ENCODE measurements at regions not wholly inside any gene's neighbourhood (a gene's known extent, or its start where the extent isn't known, plus 50 kb on each side); places are given as distances from the start of the nearest gene placed in this dataset.

DNA sequence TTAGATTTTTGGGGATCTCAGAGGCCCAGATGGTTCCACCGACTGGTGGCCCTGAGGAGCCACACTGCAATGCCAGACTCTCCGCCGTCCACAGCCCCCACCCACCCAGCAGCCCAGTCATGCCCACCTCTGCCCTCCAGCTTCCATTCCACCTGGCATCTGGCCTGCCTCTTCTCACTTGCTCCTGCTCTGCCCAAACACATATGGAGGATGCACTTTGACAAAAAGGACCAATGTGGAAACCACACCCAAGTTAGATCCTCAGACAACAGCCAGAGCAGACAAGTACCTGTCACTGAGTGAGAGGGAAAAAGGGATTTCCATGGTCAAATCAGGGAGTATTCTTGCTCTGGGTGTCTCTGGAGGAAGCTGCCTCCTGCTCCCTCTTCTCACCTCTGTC is 120.6 kb upstream of the NXT1 start:
- no peak for DNase-seq

DNA sequence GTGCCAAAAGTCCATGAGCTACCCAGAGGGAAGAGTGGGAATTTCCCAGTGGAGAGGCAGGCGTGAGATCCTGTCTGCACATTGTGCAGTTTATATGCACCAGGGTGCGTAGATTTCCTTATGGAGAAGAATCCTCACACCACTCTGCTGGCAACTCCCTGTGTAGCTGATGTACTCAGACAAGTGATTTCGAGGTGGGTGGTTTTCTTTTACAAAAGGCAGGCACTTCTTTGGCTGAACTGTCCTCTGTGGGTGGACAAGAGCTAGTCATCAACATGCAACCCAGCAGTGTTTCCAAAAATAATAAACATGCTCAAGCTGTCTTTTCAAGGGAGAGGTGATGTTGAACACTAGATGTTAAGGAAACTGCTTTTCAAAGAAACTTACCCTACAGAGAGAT is 121.7 kb upstream of the NXT1 start:
- no peak for DNase-seq

DNA sequence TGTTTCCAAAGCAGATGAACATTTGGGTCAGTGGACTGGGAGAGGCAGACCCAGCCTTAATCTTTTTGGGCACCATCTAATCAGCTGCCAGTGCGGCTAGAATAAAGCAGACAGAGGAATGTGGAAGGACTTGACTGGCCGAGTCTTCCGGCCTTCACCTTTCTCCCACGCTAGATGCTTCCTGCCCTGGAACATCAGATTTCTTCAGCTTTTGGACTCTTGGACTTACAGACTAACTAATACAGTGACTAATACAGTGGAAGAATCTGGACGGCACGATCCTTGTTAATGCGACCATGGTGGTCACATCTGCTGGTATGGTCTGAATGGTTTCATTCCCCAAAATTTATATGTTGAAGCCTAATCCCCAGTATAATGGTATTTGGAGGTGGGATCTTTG is 122.6 kb upstream of the NXT1 start:
- DNase-seq, result no peak

DNA sequence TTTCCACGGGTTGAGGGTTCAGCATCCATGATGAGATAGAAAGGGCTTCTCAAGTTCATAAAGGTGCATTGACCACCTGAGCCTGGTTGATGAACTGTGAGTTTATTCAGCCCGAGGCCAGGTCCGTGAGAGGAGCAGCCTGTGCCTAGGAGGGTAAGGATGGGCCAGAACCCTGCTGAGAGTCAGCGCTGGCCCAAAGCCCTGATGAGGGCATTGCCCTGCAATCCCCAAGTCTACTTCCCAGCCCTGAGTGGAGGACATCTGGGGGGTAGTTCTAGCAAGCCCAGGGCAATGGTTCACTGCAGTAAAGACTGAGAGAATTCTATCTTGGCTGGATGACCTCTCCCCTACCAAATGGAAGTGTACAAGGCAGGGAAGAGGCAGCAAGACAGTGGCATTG is 123.3 kb upstream of the NXT1 start:
- DNase-seq, result no peak

DNA sequence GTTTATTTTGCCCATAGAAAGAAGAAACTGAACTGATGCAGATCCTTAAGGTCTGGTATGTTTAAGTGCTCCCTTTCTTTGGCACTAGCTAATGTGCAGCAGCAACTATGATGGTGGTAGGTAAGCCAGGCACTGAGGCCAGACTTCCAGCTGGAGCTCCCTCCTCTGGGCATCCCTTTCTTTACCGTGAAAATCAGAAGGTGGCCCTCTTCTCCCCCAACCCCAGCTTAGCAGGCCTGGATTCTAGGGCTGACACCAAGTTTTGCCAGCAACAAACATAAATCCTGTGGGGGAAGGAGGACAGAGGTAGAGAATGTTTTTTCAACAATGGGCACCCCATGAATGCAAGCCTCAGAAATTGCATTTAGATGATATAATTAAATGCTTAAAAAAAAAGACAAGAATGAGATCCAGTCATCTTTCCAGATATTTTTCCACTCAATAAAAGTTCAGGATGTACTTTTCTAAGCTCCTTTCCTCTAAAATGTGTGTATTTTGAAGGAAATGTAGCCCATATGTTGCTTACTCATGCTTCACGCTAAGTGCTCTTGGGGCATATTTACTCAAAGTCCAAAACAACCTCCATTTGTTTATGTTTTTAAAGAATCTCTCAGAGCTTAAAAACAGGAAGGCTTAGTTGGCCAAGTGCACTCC is 123.9 kb upstream of the NXT1 start:
- DNase-seq, result no peak

DNA sequence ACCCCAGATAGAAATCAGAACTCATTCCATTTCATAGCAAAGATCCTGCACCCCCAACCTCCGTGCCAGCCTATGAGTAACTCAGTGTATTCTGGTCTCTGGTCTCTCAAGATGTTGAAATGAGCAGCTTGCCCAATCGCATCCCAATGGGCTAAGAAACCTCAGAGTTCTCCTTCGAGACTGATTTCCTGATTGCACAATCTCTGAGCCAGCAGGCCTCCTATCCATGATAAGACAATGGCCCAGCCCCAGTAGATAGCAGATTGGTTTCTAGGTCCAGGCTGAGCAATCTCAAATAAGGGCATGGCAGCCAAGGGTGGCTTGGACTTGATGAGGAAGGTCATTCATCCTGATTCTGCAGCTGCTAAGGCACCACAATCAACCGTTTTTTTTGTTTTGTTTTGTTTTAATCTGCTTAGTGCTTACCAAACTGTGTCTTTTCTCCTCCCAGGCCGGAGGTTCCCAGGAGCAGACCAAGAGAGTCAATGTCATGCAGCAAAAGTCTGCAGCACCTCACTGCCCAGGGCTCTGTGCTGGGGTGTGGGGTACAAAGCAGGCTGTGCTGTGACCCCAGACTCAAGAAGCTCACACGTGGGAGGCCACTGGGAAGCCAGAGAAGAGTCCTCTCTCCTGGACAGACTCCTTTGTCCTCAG is 125.1 kb upstream of the NXT1 start:
- DNase-seq, result no peak

DNA sequence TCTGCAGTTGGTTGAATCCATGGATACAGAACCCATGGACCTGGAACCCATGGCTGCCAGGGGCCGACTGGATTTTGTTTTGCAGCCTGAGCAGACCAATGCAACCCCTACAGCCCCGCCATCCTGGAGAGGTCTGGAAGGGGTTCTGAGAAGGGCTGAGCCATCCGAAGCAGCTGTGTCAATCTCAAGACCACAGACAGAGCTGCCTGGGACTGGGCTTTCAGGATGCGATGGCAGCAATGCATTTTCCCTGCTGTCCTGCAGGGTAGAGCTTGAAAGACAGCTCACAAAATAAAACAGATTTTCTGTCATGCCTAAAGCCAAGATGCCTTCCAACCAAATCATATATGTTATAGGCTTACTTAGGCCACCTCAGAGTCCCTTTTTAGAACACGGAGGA is 125.8 kb upstream of the NXT1 start:
- no peak for DNase-seq

DNA sequence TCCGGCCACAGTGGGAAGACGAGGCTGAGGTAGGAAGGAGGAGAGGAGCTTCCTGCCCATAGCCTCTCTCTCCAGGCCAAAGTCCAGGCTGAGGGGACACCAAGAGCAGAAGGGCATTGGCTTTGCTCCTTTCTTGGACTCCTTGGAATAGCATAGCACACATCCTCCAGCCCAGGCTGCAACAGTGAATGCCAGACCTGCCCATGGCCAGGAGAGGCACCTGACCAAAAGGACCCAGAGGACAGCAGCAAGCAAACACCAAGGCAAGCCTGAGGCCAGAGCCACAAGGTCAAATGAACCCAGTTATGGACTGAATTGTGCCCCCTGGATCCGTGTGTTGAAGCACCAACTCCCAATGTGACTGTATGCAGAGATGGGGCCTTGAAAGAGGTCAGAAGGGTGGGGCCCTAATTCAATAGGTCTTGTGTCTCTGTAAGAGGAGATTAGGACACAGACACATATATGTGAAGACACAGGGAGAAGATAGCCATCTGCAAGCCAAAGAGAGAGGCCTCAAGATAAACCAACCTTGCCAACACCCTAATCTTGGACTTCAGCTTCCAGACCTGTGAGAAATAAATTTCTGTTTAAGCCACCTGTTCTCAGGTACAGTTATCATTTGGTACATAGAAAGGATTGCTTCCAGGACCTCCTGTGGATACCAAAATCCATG is 126.5 kb upstream of the NXT1 start:
- no peak for DNase-seq

DNA sequence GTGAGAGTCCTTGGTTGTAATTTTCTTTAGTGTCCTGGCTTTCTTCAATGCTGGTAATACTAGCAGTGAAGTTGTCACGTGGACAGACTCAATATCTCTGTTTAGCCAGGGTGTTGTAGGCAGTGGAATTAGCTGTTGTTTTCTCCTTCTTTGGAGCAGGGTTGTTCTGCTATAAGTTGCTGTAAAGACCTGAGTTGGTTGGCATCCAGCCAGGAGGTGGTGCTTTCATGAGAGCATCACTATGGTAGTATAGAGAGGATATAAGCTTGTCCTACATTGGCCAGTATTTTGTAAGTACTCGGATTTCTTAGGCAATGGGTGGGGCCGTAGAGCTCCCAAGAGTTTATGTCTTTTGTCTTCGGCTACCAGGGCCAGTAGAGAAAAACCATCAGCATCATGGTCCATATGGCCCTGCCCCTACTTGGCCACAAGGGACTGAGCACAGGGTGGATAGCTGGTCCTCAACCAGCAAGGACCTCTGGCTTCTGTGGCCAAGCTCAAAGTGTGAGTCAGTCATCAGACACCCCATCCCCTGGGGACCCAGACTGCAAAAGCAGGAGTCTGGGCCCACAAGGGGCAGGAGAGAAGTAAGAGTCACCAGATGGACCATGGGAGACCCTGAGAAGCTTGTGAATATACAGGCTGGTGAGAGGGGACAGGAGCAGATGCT is 127.9 kb upstream of the NXT1 start:
- no peak for DNase-seq

DNA sequence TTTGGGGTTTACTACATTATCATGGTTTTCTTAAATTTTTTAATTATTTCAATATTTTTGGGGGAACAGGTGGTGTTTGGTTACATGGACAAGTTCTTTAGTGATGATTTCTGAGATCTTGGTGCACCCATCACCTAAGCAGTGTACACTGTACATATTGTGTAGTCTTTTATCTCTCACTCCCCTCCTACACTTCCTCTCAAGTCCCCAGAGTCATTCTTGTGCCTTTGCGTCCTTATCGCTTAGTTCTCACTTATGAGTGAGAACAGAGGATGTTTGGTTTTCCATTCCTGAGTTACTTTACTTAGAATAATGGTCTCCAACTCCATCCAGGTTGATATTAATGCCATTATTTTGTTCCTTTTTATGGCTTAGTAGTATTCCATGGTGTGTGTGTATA is 130.9 kb upstream of the CD93 start:
- no peak for DNase-seq

DNA sequence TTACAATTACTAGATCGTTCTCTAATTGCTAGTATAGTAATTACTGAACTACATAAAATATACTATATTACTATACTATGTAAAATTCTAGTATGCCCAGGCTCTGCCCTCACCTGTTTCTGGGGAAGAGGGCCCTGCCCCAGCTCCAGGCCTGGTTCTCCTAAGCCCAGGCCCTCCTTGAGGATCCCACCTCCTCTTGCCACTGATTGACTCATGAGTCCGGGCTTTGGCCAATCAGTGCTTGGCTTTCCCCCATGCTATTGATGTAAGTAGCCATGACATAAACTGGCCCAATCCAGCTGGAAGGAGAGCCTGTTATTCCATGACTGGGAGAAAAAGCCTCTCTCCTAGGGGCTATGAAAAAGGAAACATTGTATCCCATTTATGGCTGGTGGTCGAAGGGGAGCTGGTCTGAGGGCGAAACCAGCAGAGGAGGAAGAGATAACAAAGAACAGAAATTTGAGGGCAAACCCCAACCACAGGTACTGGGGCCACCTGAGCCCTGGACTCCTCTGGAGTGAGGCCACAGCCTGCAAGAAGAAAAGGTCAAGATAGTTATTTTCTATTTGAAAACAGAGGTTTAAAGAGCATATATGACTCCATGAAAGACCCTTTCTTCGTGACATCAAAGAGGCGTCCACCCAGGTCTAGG is 129.3 kb upstream of the CD93 start:
- DNase-seq, result no peak

DNA sequence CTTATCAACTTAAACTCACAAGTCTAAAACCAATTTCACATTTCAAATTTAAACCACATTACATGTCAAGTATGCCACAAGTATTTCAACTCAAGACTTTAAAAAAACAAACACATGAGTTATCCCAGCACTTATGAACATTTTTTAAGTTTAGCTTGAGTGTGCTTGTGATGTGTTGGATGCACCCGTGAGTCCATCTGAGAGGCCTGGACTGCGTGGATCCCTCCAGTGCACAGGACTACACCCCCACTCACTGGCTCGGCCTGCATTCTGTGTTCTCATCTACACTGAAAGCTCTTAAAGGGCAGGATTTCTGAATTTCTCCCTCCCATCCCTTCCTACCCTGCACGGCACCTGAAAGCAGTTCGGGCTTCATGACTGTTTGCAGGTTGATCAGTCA is 128.8 kb upstream of the CD93 start:
- no peak for DNase-seq

DNA sequence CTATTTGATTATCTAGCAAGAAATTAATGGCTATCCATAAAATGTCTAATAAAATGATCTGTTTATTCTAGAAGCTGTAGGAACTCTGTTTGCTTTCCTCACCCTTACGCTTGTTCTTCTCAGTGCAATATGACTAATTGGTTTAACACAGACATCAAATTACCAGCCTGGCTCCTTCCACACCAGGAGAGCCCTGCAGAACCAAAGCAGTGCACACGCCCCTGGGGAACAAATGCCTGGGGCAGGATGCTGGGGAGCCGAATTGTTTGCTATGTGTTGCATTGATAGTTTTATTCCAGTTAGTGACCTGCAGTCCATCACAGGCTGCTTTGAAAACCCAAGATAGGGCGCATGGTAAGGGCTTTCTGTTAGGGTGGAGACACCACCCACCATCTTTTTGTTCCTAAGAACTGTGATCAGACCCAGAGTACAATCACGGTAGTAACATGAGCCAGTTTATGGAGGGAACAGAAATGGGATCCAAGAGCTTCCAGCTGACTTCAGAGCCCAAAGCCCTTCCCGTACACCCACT is 126.4 kb upstream of the CD93 start:
- no peak for DNase-seq

DNA sequence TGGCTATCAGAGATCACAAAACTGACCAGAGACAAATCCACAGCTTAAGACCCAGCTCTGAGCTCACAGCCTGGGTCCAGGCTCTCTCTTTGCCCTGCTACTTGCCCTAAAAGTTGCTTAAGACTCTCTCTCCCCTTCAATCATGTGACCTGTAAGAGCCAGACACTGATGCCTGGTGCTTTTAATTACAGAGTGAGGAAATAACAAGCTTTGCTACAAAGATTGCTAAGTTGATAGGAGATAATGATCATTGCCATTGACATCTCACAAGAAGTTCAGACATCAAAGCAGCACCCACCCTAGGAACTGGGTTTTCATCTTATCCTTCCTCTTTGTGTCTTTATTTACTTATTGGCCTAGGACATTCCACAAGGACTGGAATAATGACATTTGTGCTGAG is 125.9 kb upstream of the CD93 start:
- no peak for DNase-seq

DNA sequence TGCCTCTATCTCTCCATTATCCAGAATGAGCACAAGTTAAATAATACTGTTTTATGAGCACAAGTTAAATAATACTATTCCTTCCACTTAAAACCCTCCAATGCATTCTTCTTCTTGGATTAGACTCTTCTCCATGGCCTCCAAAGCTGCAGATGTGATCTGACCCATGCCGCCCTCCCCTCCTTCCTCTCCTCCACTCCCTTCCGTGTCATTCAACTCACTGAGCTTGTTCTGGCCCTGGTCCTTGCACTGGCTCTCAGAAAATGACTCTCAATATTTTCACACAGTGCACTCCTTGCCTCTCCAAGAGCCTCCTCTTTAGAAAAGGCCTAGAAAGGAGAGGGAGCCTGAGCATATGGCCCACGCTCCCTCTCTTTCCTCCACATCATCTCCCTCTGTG is 125.0 kb upstream of the CD93 start:
- DNase-seq, result no peak

DNA sequence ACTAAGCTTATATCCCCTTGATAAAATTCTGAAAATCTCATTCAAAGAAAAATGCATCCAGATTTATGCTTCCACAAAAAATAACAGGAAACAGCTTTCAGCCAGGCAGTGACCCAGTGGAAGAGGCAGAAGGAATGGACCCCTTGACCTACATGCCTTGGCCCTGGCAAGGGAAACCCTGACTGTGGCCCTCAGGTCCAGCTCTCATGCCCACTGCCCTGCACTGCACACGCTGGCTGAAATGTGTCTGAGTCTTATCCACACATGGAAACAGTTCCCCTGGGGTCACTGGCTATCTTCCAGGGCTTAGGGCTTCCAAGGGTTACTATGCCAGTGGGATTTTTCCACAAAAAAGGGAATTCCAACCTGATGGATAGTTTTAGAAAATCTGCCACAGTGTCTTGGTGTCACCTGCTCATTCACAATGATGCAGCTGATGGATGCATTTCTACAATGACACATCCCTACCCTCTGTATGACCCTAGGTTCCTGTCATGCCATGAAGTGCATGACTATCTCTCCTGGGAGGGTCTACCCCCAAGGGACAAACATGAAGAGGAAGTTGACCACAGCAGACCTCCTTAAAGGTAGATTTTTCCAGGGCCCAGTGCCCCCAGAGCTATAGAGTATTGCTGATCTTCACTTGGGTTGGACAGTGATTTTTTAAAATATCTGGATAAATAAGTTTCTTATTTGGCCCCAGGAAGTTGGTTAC is 121.9 kb upstream of the CD93 start:
- no peak for DNase-seq

DNA sequence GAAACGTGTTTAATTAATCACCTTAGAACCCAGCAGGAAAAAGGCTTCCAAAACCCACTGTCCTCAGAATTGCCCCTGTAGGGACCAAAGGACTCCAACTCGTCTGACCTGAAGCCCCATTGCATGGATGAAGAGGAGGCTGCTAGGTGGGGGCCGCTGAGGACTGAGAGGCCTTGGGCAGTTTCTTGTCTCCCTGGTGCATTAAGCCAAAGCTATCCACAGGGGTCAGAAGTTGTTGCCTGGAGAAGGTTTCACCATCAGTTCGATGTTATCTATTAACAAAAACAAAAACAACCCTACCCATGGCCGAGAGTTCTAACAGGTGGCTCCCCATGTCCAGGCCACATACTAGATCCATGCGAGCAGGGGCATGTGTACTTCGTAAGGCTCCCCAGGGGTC is 120.9 kb upstream of the CD93 start:
- DNase-seq, result no peak

DNA sequence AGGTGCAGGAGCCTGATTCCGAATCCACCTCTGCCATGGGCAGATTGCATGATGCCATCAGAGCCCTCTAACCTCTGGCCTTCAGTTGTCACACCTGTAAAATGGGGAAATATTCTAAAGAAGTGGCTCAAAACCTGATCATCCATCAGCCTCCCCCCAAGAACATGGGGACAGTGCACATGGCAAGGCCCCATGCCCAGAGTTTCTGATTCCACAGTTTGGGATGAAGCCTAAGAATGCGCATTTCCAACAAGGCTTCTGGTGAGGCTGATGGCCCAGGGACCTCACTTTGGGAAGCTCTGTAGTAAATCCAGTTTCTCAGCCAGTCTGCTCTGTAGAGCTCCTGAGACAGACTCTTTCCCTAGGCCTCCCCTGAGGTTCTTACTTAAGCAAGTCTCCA is 119.9 kb upstream of the CD93 start:
- DNase-seq, result no peak

DNA sequence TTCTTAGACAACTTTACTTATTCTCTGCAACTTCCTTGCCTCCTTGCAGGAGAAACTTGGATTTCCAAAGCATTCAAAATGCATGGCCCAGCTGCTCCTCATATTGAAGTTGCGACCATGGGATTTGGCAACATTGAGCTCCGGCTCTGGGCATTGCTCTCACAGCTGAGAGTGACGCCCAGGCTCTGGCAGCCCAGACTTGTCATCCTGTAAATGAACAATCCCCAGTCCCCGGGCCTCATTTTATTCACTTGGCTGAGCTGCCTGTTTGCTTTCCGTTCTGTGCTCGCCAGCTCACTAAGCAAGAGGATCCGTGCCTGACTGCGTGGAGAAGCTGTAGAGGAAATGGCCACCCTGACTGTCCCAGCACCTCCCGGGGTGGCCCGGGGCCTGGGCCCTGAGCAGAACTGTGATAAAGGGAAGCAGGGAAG is 119.5 kb upstream of the CD93 start:
- peak; percentile 80 for DNase-seq

DNA sequence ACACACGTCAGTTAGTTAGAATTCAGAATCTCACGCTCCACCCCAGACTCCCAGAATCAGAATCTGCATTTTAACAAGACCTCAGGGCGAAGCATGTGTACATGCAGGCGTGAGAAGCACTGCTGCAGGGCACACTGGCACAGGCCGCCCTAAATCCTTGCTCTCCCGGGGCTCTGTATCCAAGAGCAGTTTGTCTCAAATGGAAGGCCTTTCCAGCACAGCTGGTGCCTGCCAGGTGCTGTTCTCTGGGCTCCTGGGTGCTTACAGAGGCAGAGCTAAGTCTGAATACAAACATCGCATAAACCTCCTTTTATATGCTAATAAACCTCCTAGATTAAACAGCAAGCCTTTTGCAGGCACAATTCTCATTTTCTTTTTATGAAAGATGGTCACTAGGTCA is 119.1 kb upstream of the CD93 start:
- DNase-seq, result peak; percentile 80

DNA sequence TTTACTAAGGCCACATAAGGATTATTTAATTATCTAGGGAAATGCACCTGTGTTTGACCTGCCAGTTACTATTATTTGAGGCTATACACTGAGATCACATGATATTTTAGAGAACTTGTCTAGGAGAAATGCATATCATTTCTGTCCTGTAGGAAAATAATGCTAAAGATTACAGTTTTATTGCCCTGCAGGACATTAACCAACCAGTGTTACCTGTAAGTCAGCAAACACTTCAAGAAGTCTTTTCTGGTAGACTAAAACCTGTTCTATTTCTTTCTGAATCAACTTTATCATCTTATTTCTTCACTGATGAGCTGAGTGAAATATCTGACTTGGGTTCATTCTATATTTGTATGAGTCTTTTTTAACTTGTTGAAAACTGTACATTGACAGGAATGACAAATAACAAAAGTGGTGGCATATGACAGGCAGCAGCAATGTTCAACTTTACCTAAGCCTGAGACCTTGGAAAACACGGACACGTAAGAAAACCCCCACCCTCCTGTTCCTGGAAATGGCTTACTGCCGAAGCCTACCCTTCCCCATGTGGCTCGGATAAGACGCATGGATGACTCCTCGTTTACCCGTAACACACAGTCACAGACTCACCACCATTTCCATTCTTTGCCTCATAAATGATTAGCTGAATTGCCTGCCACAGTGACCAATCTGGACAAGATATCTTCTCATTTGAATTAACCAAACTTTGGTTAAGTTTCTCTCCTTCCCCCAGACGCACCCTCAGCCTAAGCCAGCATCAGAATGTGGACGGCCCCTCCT is 118.0 kb upstream of the CD93 start:
- DNase-seq, result no peak

DNA sequence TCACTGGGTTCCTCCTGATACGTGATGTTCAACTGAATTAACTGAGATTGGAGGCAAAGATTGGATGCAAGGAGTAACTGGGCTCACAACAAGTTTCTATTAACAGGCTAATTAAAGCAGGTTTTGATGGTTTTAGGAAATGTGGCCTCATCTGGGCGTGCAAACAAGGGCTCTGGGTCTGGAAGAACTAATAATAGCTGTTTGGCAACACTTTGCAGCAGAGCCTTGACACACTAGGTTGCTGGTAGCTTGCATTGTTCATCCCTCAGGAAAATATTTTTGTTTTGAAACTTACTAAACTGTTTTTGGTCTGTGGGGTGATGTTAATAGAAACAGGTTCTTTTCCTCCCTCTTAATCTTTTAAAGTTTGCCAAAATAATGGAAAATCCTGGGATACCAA is 117.2 kb upstream of the CD93 start:
- DNase-seq, result no peak
